ENCODE measurements at regions not wholly inside any gene's neighbourhood (a gene's known extent, or its start where the extent isn't known, plus 50 kb on each side); places are given as distances from the start of the nearest gene placed in this dataset.

DNA sequence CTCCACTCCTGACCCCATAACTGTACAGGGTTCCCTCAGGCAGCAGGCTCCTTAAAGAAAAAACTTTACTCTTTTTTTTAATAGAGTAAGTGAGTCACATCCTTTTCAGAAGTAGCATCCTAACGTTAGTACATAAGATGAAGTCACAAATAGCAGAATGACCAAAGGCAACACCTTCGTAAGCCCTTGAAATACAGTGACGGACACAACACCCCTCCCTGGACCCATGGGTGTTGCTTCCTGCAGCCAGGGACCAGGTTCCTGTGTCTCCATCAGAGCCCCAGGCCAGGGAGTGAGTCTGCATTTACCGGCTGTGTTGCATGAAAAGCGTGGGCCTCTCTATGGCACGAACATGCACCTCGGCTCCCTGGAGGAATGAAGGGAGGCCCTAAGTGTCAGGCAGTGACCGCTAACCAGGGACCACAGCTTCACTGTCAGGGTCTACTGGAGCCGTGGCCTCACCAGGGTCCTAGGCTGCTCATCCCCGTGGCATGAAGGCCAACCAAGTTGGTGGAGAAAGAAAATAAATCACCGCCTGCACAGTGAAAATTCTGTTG, 340.0 kb upstream of the SFSWAP start:
- H3K4me3 ChIP-seq (ENCODE audit: control insufficient read depth in 2 of 3, extremely low read depth in 1 of 3, insufficient read depth in 2 of 3, low read depth in 1 of 3, low read length in 3 of 3) = no peak overlapping the region
- no peak overlapping the region for H3K9ac ChIP-seq (ENCODE audit: control insufficient read depth, extremely low read depth, insufficient read depth, low read length)
- H3K9me3 ChIP-seq (ENCODE audit: control insufficient read depth, low read depth, low read length) = no peaks in the 10 kb centered on the region
- H3K4me2 ChIP-seq (ENCODE audit: control insufficient read depth, extremely low read depth, insufficient read depth, low read depth, low read length) = no peak overlapping the region
- no peaks in the 10 kb centered on the region for H3K27me3 ChIP-seq (ENCODE audit: control insufficient read depth, extremely low read depth, insufficient read depth, low read length)
- no peaks in the 10 kb centered on the region for H4K20me1 ChIP-seq (ENCODE audit: control insufficient read depth, extremely low read depth, insufficient read depth, low read length)
- FAIRE-seq = no peak
- H3K9me1 ChIP-seq (ENCODE audit: control insufficient read depth, extremely low read depth, insufficient read depth, low read length) = no peaks in the 10 kb centered on the region
- H3K79me2 ChIP-seq (ENCODE audit: control insufficient read depth, insufficient read depth, low read length) = no peaks in the 10 kb centered on the region
- H3K36me3 ChIP-seq (ENCODE audit: control insufficient read depth in 2 of 2, extremely low read depth in 1 of 2, insufficient read depth in 2 of 2, low read length in 2 of 2) = no peaks in the 10 kb centered on the region
- TF ChIP-seq, protein P1, sequence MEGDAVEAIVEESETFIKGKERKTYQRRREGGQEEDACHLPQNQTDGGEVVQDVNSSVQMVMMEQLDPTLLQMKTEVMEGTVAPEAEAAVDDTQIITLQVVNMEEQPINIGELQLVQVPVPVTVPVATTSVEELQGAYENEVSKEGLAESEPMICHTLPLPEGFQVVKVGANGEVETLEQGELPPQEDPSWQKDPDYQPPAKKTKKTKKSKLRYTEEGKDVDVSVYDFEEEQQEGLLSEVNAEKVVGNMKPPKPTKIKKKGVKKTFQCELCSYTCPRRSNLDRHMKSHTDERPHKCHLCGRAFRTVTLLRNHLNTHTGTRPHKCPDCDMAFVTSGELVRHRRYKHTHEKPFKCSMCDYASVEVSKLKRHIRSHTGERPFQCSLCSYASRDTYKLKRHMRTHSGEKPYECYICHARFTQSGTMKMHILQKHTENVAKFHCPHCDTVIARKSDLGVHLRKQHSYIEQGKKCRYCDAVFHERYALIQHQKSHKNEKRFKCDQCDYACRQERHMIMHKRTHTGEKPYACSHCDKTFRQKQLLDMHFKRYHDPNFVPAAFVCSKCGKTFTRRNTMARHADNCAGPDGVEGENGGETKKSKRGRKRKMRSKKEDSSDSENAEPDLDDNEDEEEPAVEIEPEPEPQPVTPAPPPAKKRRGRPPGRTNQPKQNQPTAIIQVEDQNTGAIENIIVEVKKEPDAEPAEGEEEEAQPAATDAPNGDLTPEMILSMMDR (optimal IDR thresholded peaks at IDR 0.05 in 1 of 3, IDR thresholded peaks at IDR 0.05 in 1 of 3, conservative IDR thresholded peaks at IDR 0.05 in 1 of 3; ENCODE audit: extremely low read depth in 1 of 3, insufficient read depth in 2 of 3, low read length in 3 of 3) = no peak
- no peak for TF ChIP-seq EZH2 (IDR thresholded peaks at IDR 0.05; ENCODE audit: low read length)
- DNase-seq (ENCODE audit: low read depth, low spot score) = no peak
- H3K27ac ChIP-seq (ENCODE audit: control insufficient read depth, insufficient read depth, low read length) = no peak overlapping the region
- no peaks in the 10 kb centered on the region for H3K4me1 ChIP-seq (ENCODE audit: control insufficient read depth, extremely low read depth, insufficient read depth, low read length)
- H2AFZ ChIP-seq (ENCODE audit: control insufficient read depth, low read length) = no peak overlapping the region
- dilution Hi-C loops (cut with MboI; ENCODE audit: extremely low pct_ligation_motif_present, low sequenced_read_pairs) = no loop called here

DNA sequence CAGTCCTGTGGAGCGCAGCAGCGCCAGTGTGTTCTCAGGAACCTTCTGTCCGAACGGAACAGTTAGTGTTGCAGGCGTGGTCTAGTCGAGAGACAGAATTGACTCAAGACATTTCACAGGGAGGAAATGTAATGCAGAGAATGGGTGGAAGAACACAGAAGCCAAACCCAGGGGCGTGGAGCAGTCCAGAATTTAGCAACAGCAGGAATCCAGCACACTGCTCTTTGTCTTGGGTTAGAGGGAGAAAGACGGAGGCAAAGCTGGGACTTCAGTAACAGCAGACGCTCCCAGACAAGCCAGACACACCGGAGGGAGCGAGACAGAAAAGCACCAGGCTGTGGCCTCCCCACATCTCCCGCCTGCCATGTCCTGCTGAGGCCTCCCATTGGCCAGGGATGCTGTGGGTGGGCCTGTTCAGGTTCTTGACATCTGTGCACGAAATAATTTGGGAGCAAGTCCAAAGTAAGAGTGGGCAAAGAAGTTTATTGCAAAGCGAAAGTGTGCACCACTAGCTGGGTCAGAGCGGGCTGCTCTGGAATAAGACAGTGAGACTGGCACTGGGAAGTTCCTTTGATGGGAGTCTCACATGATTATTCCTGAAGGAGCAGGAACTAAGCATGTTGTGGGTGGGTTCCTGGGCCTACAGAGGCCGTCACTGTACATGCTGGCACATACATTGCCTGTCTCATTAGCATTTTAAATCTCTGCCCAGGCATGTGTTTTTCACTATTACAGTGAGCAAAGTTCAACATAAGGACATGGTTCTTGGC, 339.3 kb upstream of the SFSWAP start:
- no peaks in the 10 kb centered on the region for H3K27me3 ChIP-seq (ENCODE audit: control insufficient read depth, extremely low read depth, insufficient read depth, low read length)
- no peak overlapping the region for H2AFZ ChIP-seq (ENCODE audit: control insufficient read depth, low read length)
- no peaks in the 10 kb centered on the region for H3K79me2 ChIP-seq (ENCODE audit: control insufficient read depth, insufficient read depth, low read length)
- H3K9ac ChIP-seq (ENCODE audit: control insufficient read depth, extremely low read depth, insufficient read depth, low read length) = no peak overlapping the region
- dilution Hi-C loops (cut with MboI; ENCODE audit: extremely low pct_ligation_motif_present, low sequenced_read_pairs) = no loop called here
- no peak overlapping the region for H3K4me2 ChIP-seq (ENCODE audit: control insufficient read depth, extremely low read depth, insufficient read depth, low read depth, low read length)
- FAIRE-seq (no peak), DNase-seq (ENCODE audit: low read depth, low spot score) (no peak)
- H3K4me3 ChIP-seq (ENCODE audit: control insufficient read depth in 2 of 3, extremely low read depth in 1 of 3, insufficient read depth in 2 of 3, low read depth in 1 of 3, low read length in 3 of 3) = no peak overlapping the region
- no peaks in the 10 kb centered on the region for H3K9me3 ChIP-seq (ENCODE audit: control insufficient read depth, low read depth, low read length)
- no peak for TF ChIP-seq EZH2 (IDR thresholded peaks at IDR 0.05; ENCODE audit: low read length)
- TF ChIP-seq, protein P1 (optimal IDR thresholded peaks at IDR 0.05 in 1 of 3, IDR thresholded peaks at IDR 0.05 in 1 of 3, conservative IDR thresholded peaks at IDR 0.05 in 1 of 3; ENCODE audit: extremely low read depth in 1 of 3, insufficient read depth in 2 of 3, low read length in 3 of 3) = no peak
- H3K9me1 ChIP-seq (ENCODE audit: control insufficient read depth, extremely low read depth, insufficient read depth, low read length) = no peaks in the 10 kb centered on the region
- no peaks in the 10 kb centered on the region for H3K36me3 ChIP-seq (ENCODE audit: control insufficient read depth in 2 of 2, extremely low read depth in 1 of 2, insufficient read depth in 2 of 2, low read length in 2 of 2)
- no peaks in the 10 kb centered on the region for H3K4me1 ChIP-seq (ENCODE audit: control insufficient read depth, extremely low read depth, insufficient read depth, low read length)
- H4K20me1 ChIP-seq (ENCODE audit: control insufficient read depth, extremely low read depth, insufficient read depth, low read length) = no peaks in the 10 kb centered on the region
- H3K27ac ChIP-seq (ENCODE audit: control insufficient read depth, insufficient read depth, low read length) = no peak overlapping the region

Measured in keratinocyte (primary cell).